NCI-H226 (cell line): ENCODE measurements at regions not wholly inside any gene's neighbourhood (a gene's known extent, or its start where the extent isn't known, plus 50 kb on each side); places are given as distances from the start of the nearest gene placed in this dataset.

ENCODE experiments used
- DNase-seq: peaks from one replicate; pipeline ENCODE4 v3.0.0-alpha.2; 2015

DNA sequence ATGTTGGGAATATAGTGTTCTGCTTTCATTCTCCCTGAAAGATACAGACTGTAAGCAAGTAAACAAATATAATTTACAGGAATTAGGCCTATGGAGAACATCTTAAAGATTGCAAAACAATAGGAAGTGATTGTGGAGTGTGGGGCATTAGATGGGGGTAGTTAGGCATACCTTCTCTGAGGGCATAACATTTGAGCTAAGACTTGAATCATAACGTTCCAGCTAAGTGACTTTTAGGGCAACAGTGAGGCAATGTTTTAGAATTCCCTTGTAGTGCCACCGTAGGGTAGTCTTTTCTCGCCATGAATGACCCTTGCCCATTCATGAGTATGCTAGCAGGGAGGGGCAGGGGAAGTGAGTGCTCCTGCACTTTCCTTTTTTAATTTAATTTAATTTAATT, 173.3 kb downstream of the SPATA31D1 start:
- DNase-seq: no peak

- peak; percentile 9 for DNase-seq
These were observed 175.6 kb downstream of the SPATA31D1 start for GRCh38 chr9:82164159-82164558.

DNA sequence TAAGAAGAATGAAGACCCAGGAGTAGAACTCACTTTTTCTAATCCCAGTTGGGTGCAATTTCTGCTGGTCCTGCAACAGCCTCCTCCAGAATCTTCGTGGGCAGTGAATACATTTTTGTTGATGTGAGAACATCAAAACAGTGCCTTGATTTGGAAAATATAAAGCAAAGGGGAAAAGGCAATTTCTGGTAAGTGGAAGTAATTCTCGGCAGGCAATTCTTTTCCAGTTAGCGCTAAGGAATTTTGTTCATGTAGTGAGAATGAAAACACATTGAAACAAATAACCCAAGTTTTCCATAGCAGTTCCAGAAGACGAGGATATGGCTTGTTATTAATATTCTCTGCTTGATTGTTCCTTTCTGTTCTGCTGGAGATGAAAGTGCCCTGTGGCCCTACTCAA, 178.7 kb downstream of the SPATA31D1 start:
- no peak for DNase-seq

DNA sequence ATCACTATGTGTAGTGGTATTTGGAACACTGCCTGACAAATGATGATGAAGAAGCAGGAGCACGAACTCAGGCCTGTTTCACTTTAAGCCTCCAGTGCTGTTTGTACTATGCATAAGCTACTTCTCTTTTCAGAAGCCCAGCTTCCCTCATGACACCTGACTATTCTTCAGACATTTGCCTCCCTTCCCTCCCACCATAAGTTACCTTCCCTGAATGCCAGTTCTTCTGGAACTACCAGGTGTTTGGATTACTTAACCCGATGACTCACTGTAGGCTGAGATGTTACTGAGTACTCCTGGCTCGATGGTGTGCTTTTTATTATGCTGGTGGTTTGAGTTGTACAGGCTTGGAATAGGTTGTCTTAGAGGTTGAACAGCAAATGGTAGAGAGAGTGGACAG, 180.0 kb downstream of the SPATA31D1 start:
- DNase-seq: peak; percentile 77

- no peak for DNase-seq
These were observed 182.3 kb downstream of the SPATA31D1 start for GRCh38 chr9:82170866-82171265.

GRCh38 chr9:82171271-82171670, 182.7 kb downstream of the SPATA31D1 start:
- DNase-seq: no peak

GRCh38 chr9:82180711-82181110, 192.1 kb downstream of the SPATA31D1 start:
- no peak for DNase-seq

DNA sequence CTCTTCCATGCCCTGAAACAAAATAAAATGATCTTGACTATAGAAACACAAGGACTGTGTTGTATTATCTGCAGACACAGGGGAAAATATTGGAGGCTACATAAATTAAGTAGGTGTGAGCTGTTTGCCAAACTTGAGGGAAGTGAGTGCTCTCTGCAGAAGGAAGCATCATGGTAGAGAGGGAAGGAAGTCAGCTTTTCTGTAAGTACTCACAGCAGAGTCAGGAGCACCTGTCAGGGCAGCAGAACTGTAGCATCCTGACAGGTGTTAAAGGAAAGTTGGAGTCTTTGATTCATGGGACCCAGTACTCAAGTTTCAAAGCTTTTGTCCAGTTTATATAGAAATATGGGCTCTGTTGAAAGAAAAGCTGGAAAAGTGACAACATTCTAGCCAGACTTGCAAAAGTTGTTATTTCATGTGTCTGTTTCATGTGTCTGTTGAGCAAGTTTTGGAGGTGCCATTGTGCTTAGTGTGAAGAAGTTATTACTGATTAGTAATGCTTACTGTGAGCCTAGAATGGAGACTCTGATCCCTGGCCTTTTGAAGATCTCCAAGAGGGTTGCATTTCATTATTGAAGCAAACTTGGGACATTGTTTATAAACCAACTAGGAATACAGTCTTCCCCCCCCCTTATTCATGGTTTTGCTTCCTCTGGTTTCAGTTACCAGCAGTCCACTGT, 194.7 kb downstream of the SPATA31D1 start:
- DNase-seq: no peak

- no peak for DNase-seq
These were observed 196.0 kb downstream of the SPATA31D1 start for GRCh38 chr9:82184524-82184923.

DNA sequence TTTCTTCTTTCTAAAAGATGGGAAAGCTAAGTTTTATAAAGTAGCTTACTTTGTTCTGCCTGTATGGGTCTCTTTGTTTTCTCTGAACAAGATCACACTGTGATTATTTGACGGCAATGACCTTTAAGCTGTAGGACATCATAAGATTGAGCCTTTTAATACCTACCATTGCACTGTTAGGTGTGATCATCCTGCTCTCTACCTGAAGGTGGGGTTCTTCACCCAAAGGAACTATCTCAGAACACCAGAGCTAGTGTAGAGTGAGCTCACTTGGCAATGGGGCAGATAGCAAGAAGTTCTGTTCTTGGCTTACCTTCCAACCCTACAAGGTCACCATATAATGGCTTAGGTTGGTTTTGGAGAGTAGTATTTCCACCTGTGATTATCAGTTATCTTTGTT, 200.2 kb downstream of the SPATA31D1 start:
- DNase-seq: no peak

DNA sequence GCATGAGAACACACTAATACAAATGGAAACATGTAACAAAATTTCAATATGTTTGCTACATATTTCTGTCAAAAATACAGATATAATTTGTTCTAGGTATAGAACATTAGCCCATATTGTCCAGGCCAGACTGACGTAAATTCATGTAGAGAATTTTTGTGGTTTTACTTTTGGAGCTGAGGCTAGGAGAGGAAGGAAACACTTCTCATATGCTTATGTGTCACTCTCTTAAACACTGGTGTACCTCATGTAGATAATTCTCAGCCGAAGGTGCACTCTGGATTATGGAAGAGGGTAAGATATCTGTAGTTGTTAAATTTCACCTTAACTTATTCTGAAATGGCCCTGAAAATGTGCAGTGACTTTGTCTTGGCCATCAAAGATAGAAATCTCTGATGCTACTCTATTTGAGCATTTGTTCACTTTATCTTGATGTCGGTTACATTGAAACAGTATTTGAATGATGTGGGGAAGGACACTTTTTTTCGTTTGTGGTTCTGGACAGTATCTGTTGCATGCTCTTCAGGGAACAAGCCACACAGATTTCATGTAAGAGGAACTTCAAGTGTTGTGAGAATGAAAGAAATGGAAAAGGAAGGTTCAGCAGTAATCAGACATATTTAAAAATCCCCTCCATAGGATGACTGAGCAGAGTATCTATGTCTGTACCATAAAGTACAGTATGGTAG, 202.7 kb downstream of the SPATA31D1 start:
- no peak for DNase-seq

DNA sequence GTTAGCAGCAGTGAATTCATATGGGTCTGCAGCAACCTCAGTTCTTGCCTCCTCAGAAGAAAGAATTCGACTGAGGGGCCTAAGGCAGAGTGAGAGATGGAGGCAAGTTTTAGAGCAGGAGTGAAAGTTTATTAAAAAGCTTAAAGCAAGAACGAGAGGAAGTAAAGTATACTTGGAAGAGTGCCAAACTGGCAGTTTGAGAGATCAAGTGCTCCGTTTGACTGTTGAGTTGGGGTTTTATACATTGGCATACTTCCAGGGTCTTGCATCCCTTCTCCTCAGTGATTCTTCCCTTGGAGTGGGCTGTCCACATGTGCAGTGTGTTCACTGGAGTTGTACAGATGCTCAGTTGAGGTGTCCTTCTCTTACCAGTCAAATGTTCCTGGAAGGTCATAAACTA, 203.6 kb downstream of the SPATA31D1 start:
- DNase-seq: no peak

DNA sequence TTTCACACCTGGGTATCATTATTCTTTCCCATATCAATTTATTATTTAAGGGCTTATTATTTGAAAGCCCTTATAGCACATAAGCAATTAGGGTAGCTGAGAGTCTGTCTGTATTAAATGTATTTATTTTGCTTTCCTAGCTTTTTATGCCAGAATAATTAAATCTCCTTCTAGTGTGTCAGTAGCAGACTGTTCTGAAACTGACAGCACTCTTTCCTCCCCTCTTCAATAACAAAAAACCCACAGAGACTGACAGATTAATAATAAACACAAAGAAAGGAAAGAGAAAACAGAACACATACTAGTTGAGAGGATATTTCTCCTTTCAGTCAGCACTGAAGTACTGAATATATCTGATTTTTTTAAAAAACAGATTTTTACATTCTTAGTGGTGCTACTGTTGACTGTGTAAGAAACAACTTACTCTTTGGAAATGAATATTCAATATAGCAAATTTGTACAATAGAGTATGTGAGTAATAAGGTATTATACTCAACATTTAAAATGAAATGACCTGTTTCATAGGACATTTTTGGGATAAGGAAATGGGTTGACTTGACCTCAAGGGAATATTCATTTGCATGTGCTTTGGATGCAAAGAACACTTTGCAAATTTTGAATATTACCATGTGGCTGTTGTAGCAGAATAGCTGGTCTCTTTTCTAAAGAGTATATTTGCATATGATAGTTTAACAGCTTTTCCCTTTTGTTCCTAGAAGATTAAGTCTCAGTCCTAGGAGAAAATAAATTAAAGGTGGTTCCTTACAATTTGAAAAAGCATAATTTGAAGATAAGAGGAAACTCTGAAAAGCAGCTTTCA, 208.3 kb downstream of the SPATA31D1 start:
- DNase-seq: no peak

- DNase-seq: no peak
These were observed 212.6 kb downstream of the SPATA31D1 start for GRCh38 chr9:82201196-82201595.

DNA sequence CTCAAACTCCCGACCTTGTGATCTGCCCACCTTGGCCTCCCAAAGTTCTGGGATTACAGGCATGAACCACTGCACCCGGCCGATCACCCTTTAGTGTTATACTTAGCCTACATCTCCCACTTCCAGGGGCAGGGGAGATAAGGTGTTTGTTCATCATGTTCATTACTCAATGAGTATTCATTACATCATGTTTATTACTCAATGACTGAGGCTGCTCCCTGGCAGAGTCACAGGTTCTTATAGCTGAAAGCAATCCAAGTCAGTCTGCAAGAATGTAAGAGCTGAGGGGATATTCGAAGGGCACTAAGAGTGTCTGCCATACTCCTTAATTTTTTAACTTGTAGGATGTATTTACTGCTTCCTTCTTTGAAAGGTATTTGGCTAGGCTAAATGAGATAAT, 214.2 kb downstream of the SPATA31D1 start:
- DNase-seq: peak; percentile 92

- DNase-seq: no peak
These were observed 217.9 kb downstream of the SPATA31D1 start for GRCh38 chr9:82206490-82206889.

DNA sequence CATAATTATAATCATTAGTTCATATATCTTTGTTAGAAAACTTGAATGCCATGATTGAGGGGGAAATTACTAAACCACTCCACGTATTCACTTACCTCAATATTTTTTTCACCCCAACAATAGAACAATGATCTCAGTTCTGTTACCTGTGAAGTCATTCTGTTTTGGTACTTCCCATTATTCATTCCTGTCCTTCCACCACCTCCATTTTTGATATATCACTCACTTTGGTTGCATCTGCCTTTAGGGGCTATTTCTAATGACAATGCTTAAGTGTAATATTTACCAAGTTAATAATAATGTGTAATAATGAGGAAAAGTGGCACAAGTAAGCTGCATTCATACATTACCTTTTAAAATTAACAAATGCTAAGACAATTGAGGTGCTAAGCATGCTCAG, 218.4 kb downstream of the SPATA31D1 start:
- DNase-seq: no peak

GRCh38 chr9:82208741-82209450, 220.3 kb downstream of the SPATA31D1 start:
- DNase-seq: peak; percentile 48

- no peak for DNase-seq
These were observed 221.4 kb downstream of the SPATA31D1 start for GRCh38 chr9:82209797-82210470.

DNA sequence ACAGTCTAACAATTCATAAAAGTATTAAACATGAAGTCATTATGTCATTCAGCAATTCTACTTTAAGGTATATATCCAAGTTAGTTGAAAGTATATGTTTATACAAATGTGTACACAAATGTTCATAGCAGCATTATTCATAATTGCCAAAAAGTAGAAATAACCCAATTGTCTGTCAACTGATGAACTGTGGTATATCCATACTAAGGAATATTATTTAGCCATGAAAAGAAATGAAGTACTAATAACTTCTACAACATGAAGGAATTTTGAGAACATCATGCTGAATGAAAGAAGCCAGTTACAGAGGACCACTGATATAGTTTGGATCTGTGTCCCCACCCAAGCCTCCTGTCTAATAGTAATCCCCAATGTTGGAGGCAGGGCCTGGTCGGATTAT, 224.3 kb downstream of the SPATA31D1 start:
- DNase-seq: no peak

GRCh38 chr9:82216435-82216834, 227.9 kb downstream of the SPATA31D1 start:
- no peak for DNase-seq

DNA sequence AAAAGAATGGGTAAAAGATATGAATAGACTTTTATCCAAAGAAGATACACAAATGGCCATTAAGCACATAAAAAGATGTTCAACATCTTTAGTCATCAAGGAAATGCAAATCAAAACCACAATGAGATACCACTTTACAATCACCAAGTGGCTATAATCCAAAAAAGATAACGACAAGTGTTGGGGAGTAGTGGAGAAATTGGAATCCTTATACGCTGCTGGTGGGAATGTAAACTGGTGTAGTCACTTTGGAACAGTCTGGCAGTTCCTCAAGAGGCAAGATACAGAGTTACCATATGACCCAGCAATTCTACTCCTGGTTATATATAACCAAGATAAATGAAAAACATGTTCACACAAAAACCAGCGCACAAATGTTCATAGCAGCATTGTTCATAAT, 234.9 kb downstream of the SPATA31D1 start:
- peak; percentile 91 for DNase-seq

GRCh38 chr9:82231411-82231810, 242.8 kb downstream of the SPATA31D1 start:
- DNase-seq: no peak
